HCT116 (cell line): ENCODE measurements at regions not wholly inside any gene's neighbourhood (a gene's known extent, or its start where the extent isn't known, plus 50 kb on each side); places are given as distances from the start of the nearest gene placed in this dataset.

Experiments used
- ATAC-seq: fragments of 200-7000 bp; cut with Tn5 transposase; 2 replicates; pipeline ENCODE4 v1.9.1; 2020; ENCODE audit warnings: mild to moderate bottlenecking, moderate library complexity
- BruUV-seq: library from RNA; stranded (reverse); fragments of 400-500 nt; replicated peaks from 2 replicates; lab custom pipeline; 2021; lab: Mats Ljungman, UMichigan
- CTCF ChIA-PET: fragments of 300-600 bp; sonication (Branson Sonifier 250); formaldehyde crosslinking; loops from one replicate; lab custom pipeline; 2021; ENCODE audit warnings: antibody characterized with exemption; lab: Charles Lee
- POLR2A ChIA-PET: fragments of 300-600, 350-600 bp; sonication (Branson Sonifier 250); formaldehyde crosslinking; loops from one replicate; lab custom pipeline; 2021; ENCODE audit warnings: antibody characterized with exemption; lab: Charles Lee
- RAD21 ChIA-PET, 2 experiments: fragments of 300-600 bp; sonication (Branson Sonifier 250); formaldehyde crosslinking; loops; one replicate each; lab custom pipeline; 2023; ENCODE audit warnings: low total read pairs in 2 of 2; ENCODE audit not compliant: uncharacterized antibody in 2 of 2, unreplicated experiment in 2 of 2, low non-redundant PET in 1 of 2; lab: Charles Lee
- DNase-seq: peaks from one replicate; pipeline ENCODE4 v3.0.0-alpha.2; 2010; ENCODE audit warnings: low read depth, low spot score
- H2AFZ ChIP-seq: fragments of 200-600 bp; shearing (Covaris generic), sonication (generic); 2 replicates; pipeline ENCODE4 v1.6.1; 2017; ENCODE audit warnings: low read depth, mixed run types, mixed read lengths, antibody characterized with exemption, low read length; ENCODE audit not compliant: poor library complexity, severe bottlenecking
- H3K27ac ChIP-seq: 2 replicates; pipeline ENCODE4 v1.5.1; 2012; ENCODE audit warnings: low read depth, low read length
- H3K27me3 ChIP-seq: fragments of 200-600 bp; sonication (generic); 2 replicates; pipeline ENCODE4 v1.6.1; 2016; ENCODE audit warnings: mixed run types, low read length, mixed read lengths; ENCODE audit not compliant: insufficient read depth
- H3K36me3 ChIP-seq, 2 experiments: fragments of 200-500 bp in 1 of 2; fragments of 200-600 bp in 1 of 2; sonication (Bioruptor generic) in 1 of 2; sonication (generic) in 1 of 2; 2 replicates each; pipeline versions ENCODE4 v1.5.1 to v1.6.1; 2014 to 2016; ENCODE audit warnings: low read length in 2 of 2, inconsistent platforms in 1 of 2, mixed read lengths in 1 of 2, mixed run types in 1 of 2; ENCODE audit not compliant: insufficient read depth in 2 of 2, control insufficient read depth in 1 of 2
- H3K4me1 ChIP-seq, 2 experiments: fragments of 200-600 bp in 1 of 2; sonication (generic) in 1 of 2; 2 replicates each; pipeline versions ENCODE4 v1.5.1 to v1.6.1; 2012 to 2017; ENCODE audit warnings: low read length in 2 of 2, inconsistent platforms in 1 of 2, mild to moderate bottlenecking in 1 of 2, mixed read lengths in 1 of 2, mixed run types in 1 of 2, moderate library complexity in 1 of 2; ENCODE audit not compliant: insufficient read depth in 2 of 2, control insufficient read depth in 1 of 2
- H3K4me2 ChIP-seq: fragments of 200-600 bp; sonication (generic); 2 replicates; pipeline ENCODE4 v1.6.1; 2017; ENCODE audit warnings: mixed run types, low read length, mixed read lengths
- H3K4me3 ChIP-seq, 2 experiments: fragments of 200-600 bp in 1 of 2; sonication (generic) in 1 of 2; replicated peaks in 1 of 2; 2 replicates each; pipeline ENCODE4 v1.5.1; 2011 to 2016; ENCODE audit warnings: low read length in 2 of 2, control low read depth in 1 of 2, low read depth in 1 of 2, mild to moderate bottlenecking in 1 of 2, mixed read lengths in 1 of 2, mixed run types in 1 of 2
- H3K79me2 ChIP-seq: fragments of 200-600 bp; sonication (generic); 2 replicates; pipeline ENCODE4 v1.6.1; 2017; ENCODE audit warnings: mild to moderate bottlenecking, mixed run types, low read length, moderate library complexity, mixed read lengths; ENCODE audit not compliant: insufficient read depth
- H3K9ac ChIP-seq: fragments of 200-600 bp; sonication (generic); 2 replicates; pipeline ENCODE4 v1.6.1; 2016; ENCODE audit warnings: low read length, mixed read lengths
- H3K9me2 ChIP-seq: fragments of 200-600 bp; sonication (generic), shearing (Covaris generic); 2 replicates; pipeline ENCODE4 v1.6.1; 2017; ENCODE audit warnings: mixed run types, mild to moderate bottlenecking, moderate library complexity; ENCODE audit not compliant: insufficient read depth
- H3K9me3 ChIP-seq, 2 experiments: fragments of 200-500 bp in 1 of 2; fragments of 200-600 bp in 1 of 2; sonication (Bioruptor generic) in 1 of 2; sonication (generic) in 1 of 2; 2 replicates each; pipeline ENCODE4 v1.6.1; 2014 to 2017; ENCODE audit warnings: low read length in 2 of 2, mixed read lengths in 2 of 2, inconsistent platforms in 1 of 2, low read depth in 1 of 2, mild to moderate bottlenecking in 1 of 2, mixed run types in 1 of 2, moderate library complexity in 1 of 2; ENCODE audit not compliant: control insufficient read depth in 1 of 2, insufficient read depth in 1 of 2
- H4K20me1 ChIP-seq: fragments of 200-600 bp; sonication (generic), shearing (Covaris generic); 2 replicates; pipeline ENCODE4 v1.6.1; 2017; ENCODE audit warnings: mixed run types, mild to moderate bottlenecking, moderate library complexity; ENCODE audit not compliant: insufficient read depth
- CEBPB ChIP-seq: IDR thresholded peaks from 2 replicates; pipeline ENCODE4 v1.6.1; 2012; ENCODE audit warnings: low read depth
- EGR1 ChIP-seq: IDR thresholded peaks from 2 replicates; pipeline ENCODE4 v1.6.1; 2012; ENCODE audit warnings: low read depth
- ELF1 ChIP-seq: IDR thresholded peaks from 2 replicates; pipeline ENCODE4 v1.6.1; 2012; ENCODE audit warnings: low read depth, borderline replicate concordance
- EZH2 ChIP-seq: fragments of 200-600 bp; sonication (generic); IDR thresholded peaks from 2 replicates; pipeline ENCODE4 v1.6.1; 2017; ENCODE audit warnings: antibody characterized with exemption, mixed run types
- EZH2phosphoT487 ChIP-seq: fragments of 200-600 bp; IDR thresholded peaks from 2 replicates; pipeline ENCODE4 v1.6.1; 2018; ENCODE audit warnings: antibody characterized with exemption, borderline replicate concordance
- FOSL1 ChIP-seq: IDR thresholded peaks from 2 replicates; pipeline ENCODE4 v1.6.1; 2012; ENCODE audit warnings: low read depth
- JUND ChIP-seq: IDR thresholded peaks from 2 replicates; pipeline ENCODE4 v1.6.1; 2012
- MAX ChIP-seq: IDR thresholded peaks from 2 replicates; pipeline ENCODE4 v1.6.1; 2012
- POLR2AphosphoS5 ChIP-seq: IDR thresholded peaks from 2 replicates; pipeline ENCODE4 v1.6.1; 2011; ENCODE audit warnings: mild to moderate bottlenecking, low read depth, low read length, moderate library complexity
- RAD21 ChIP-seq: IDR thresholded peaks from 2 replicates; pipeline ENCODE4 v1.6.1; 2012; ENCODE audit warnings: low read depth, mild to moderate bottlenecking
- SRF ChIP-seq: IDR thresholded peaks from 2 replicates; pipeline ENCODE4 v1.6.1; 2012; ENCODE audit warnings: low read depth
- ZBTB33 ChIP-seq: IDR thresholded peaks from 2 replicates; pipeline ENCODE4 v1.6.1; 2011; ENCODE audit warnings: mild to moderate bottlenecking, low read length, moderate library complexity; ENCODE audit not compliant: insufficient replicate concordance; ENCODE audit errors: extremely low read depth
- ZFX ChIP-seq: fragments of 450-650 bp; IDR thresholded peaks from 2 replicates; pipeline ENCODE4 v1.6.1; 2017
- ZNF274 ChIP-seq: fragments of 200-500 bp; sonication (Bioruptor generic); IDR thresholded peaks from 2 replicates; pipeline ENCODE4 v1.6.1; 2014; ENCODE audit warnings: mild to moderate bottlenecking, low read depth, low read length, inconsistent platforms
- intact Hi-C: fragments of 100-400 bp; cut with micrococcal nuclease; formaldehyde crosslinking; loops from 2 replicates; pipeline ENCODE4 v1.10.0; 2022
- TF ChIP-seq, protein P1 (sequence below): IDR thresholded peaks from 2 replicates; pipeline ENCODE4 v1.6.1; 2012; ENCODE audit warnings: low read depth

GRCh38 chr14:83461521-83461920 lies 1927.9 kb upstream of the SEL1L start:
- ChIA-PET CTCF (no interaction called here), POLR2A (no interaction called here), RAD21 (no interaction called here)
- intact Hi-C loops: no loop called here
- ATAC-seq: no peak
- Histone ChIP-seq H3K79me2 (no peaks in the 10 kb centered on the region), H3K9ac (no peak overlapping the region), H3K27me3 (no peaks in the 10 kb centered on the region), H2AFZ (no peak overlapping the region), H3K9me2 (no peaks in the 10 kb centered on the region), H3K4me1 (no peaks in the 10 kb centered on the region), H4K20me1 (no peaks in the 10 kb centered on the region), H3K36me3 (no peaks in the 10 kb centered on the region), H3K4me3 (no peak overlapping the region), H3K27ac (no peak overlapping the region), H3K9me3 (peaks cover 5 to 16% of the 10 kb centered on the region in 2 experiments; a peak in 2 of 4 replicates), H3K4me2 (no peak overlapping the region)
- TF ChIP-seq FOSL1 (no peak), ZNF274 (no peak), EZH2 (no peak), JUND (no peak), EGR1 (no peak), MAX (no peak), RAD21 (no peak), CEBPB (no peak), SRF (no peak), ZFX (no peak), POLR2AphosphoS5 (no peak), ELF1 (no peak), EZH2phosphoT487 (no peak), ZBTB33 (no peak)
- TF ChIP-seq, protein P1, sequence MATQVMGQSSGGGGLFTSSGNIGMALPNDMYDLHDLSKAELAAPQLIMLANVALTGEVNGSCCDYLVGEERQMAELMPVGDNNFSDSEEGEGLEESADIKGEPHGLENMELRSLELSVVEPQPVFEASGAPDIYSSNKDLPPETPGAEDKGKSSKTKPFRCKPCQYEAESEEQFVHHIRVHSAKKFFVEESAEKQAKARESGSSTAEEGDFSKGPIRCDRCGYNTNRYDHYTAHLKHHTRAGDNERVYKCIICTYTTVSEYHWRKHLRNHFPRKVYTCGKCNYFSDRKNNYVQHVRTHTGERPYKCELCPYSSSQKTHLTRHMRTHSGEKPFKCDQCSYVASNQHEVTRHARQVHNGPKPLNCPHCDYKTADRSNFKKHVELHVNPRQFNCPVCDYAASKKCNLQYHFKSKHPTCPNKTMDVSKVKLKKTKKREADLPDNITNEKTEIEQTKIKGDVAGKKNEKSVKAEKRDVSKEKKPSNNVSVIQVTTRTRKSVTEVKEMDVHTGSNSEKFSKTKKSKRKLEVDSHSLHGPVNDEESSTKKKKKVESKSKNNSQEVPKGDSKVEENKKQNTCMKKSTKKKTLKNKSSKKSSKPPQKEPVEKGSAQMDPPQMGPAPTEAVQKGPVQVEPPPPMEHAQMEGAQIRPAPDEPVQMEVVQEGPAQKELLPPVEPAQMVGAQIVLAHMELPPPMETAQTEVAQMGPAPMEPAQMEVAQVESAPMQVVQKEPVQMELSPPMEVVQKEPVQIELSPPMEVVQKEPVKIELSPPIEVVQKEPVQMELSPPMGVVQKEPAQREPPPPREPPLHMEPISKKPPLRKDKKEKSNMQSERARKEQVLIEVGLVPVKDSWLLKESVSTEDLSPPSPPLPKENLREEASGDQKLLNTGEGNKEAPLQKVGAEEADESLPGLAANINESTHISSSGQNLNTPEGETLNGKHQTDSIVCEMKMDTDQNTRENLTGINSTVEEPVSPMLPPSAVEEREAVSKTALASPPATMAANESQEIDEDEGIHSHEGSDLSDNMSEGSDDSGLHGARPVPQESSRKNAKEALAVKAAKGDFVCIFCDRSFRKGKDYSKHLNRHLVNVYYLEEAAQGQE: no peak
- no TSS peak for BruUV-seq
- no peak for DNase-seq
